DOHH2 (cell line): ENCODE measurements at regions not wholly inside any gene's neighbourhood (a gene's known extent, or its start where the extent isn't known, plus 50 kb on each side); places are given as distances from the start of the nearest gene placed in this dataset.

Experiments
- CTCF ChIP-seq: fragments of 200-600 bp; sonication (generic); IDR thresholded peaks from one replicate; pipeline ENCODE4 v1.5.1; 2014; ENCODE audit warnings: antibody characterized with exemption, mild to moderate bottlenecking, low read depth, low read length; ENCODE audit not compliant: poor library complexity, severe bottlenecking
- EZH2phosphoT487 ChIP-seq: fragments of 200-600 bp; sonication (generic); IDR thresholded peaks from 2 replicates; pipeline ENCODE4 v1.6.1; 2017; ENCODE audit warnings: borderline replicate concordance, mild to moderate bottlenecking, antibody characterized with exemption, low read length, moderate library complexity, mixed read lengths

GRCh38 chr2:9081750-9082149 is 78.3 kb upstream of the MBOAT2 start:
- TF ChIP-seq CTCF (no peak), EZH2phosphoT487 (no peak)
